SW480 (cell line): ENCODE measurements at regions not wholly inside any gene's neighbourhood (a gene's known extent, or its start where the extent isn't known, plus 50 kb on each side); places are given as distances from the start of the nearest gene placed in this dataset.

Experiments
- DNase-seq: peaks from one replicate; pipeline ENCODE4 v3.0.0-alpha.2; 2016; ENCODE audit warnings: low spot score

GRCh38 chr4:183563874-183564273 is 59.0 kb downstream of the ING2 start:
- no peak for DNase-seq

DNA sequence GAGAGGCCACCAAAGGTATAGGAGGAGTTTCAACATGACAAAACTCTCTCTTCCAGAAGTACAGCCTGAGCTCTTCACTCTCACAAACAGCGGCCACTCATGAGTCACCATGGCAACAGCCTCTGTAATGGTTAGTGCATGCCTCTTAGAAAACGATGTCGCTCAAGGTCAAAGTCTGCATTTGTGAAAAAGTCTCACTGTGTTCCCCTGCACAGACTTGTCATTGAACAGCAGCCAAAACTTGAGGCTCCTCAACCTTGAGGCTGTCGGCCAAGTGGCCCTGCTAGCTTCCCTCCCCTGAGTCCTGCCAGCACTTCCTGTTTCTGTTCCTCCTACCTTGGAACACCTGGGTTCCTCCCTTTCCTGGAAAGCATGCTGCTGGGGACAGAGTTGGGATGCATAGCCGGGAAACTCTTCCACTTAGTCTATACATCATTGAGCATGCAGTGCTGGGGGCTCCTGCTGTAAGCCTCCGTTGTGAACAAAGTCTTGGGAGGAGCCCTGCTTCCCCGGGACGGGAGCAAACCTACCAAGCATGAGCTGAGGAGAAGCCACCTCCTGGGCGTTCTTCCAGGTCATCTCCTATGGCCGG is 66.6 kb downstream of the ING2 start:
- peak; percentile 17 for DNase-seq

DNA sequence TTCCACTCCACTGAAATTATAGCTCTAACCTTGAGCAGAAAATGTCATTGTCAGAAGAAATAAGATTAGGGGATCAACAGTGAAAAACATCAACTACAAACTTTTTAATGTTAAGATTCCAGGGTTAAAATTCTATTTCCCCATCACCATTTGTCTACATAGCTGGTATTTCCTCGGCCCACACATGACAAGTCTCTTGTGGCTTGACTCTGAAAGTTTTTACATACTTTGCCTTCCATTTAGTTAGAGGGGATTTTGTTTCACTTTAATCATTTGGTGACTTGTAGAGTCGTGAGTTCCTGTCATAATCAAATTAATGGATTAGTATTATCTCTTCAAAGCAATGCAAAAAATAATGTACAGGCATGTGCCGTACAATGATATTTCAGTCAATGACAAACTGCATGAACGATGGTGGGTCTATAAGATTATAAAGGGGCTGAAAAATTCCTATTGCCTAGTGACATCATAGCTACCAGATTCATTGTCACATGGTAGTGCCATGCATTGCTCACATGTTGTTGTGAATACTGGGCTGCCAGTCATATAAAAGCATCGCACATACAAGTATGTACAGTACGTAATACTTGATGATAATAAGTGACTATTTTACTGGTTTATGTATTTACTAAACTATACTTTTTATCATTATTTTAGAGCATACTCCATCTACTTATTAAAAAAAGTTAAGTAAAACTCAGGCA is 72.0 kb downstream of the ING2 start:
- DNase-seq: no peak

DNA sequence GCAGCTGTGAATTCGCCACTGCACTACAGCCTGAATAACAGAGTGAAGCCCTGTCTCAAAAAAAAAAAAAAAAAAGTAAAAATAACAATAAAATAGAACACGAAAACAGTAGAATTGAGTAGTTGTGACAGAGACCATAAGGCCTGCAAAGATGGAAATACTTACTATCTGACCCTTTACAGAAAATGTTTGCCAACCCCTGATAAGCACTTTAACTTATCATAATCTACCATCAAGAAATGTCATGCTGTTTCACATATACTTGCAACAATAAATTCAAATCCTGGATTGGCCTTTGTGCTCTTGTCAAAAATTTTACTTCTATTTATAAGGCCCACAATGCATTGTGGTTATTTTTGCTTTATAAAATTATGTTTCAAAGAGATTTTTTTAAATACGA is 75.5 kb downstream of the ING2 start:
- no peak for DNase-seq

GRCh38 chr4:183580849-183581248 is 76.0 kb downstream of the ING2 start:
- DNase-seq: no peak

- no peak for DNase-seq
Observed at GRCh38 chr4:183586824-183587223, 72.2 kb downstream of the RWDD4 start.

GRCh38 chr4:183588169-183588675 is 70.8 kb downstream of the RWDD4 start:
- no peak for DNase-seq

DNA sequence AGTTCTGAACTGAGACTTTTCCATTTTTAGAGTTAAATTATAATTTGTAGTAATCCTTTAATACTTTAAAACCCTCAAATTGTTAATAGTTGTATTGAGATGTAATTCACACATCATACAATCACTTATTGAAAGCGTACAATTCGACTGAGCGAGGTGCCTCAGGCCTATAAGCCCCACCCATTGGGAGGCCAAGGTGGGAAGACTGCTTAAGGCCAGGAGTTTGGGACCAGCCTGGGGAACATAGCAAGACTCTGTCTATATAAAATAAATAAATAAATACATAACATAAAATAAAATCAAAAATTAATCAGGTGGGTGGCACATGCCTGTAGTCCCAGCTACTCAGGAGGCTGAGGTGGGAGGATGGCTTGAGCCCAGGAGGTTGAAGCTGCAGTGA is 70.3 kb downstream of the RWDD4 start:
- DNase-seq: no peak

DNA sequence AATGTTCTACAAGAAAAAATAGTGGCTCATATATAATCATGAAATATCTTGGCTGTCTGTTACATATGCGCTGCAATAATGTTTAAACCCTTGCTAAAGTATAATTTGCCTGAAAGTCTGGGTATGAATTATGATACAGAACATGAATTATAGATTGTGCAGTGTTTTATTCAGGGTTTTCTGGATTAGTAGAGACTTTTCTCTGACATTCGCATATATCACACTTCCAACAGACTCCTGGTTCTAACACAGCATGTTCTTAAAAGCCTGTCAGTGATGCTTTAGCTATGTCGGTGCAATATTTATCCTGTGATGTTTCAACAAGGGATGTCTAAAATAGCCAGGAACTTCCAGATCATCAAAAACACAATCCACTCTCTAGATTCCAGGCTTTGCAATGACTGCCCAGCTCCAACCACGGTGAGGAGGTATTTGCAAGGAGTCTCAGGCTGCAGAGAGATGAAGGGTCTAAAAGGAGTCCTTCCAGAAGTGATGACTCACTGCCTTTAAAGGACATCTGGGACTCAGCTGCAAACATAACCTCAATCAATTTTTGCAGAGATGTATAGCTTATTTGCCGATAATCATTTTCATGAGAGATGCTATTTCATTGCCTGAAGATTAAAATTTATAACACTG is 69.4 kb downstream of the RWDD4 start:
- DNase-seq: no peak
